Endothelial cell of umbilical vein (primary cell): ENCODE measurements at regions not wholly inside any gene's neighbourhood (a gene's known extent, or its start where the extent isn't known, plus 50 kb on each side); places are given as distances from the start of the nearest gene placed in this dataset.

Source experiments
- BruUV-seq: library from RNA; stranded (reverse); fragments of 400-500 nt; replicated peaks from 2 replicates; lab custom pipeline; 2021; lab: Mats Ljungman, UMichigan
- CTCF ChIA-PET: fragments of 300-600, 350-600 bp; sonication (Branson Sonifier 250); formaldehyde crosslinking; loops from one replicate; lab custom pipeline; 2021; ENCODE audit warnings: antibody characterized with exemption, inconsistent platforms; lab: Charles Lee
- POLR2A ChIA-PET: fragments of 300-600, 350-600 bp; sonication (Branson Sonifier 250); formaldehyde crosslinking; loops from one replicate; lab custom pipeline; 2021; ENCODE audit warnings: antibody characterized with exemption, inconsistent platforms; lab: Charles Lee
- DNase-seq: peaks from one replicate; pipeline ENCODE4 v3.0.0-alpha.2; 2011; ENCODE audit warnings: low read depth, low spot score
- FAIRE-seq: peaks from 2 replicates; lab custom pipeline; 2011; peaks lifted over from hg19 to GRCh38; lab: Jason Lieb, UNC
- H2AFZ ChIP-seq: 2 replicates; pipeline ENCODE4 v1.6.0; 2012; ENCODE audit warnings: low read depth, low read length, control low read depth, inconsistent platforms
- H3K27ac ChIP-seq: 2 replicates; pipeline ENCODE4 v1.5.1; 2011; ENCODE audit warnings: low read depth, mild to moderate bottlenecking, control low read depth, low read length, moderate library complexity; ENCODE audit not compliant: insufficient read depth
- H3K27me3 ChIP-seq, 2 experiments: 2 replicates each; pipeline versions ENCODE4 v1.6.0 to v1.6.1; 2011; ENCODE audit warnings: low read length in 2 of 2, mixed read lengths in 1 of 2; ENCODE audit not compliant: control insufficient read depth in 2 of 2, insufficient read depth in 2 of 2
- H3K36me3 ChIP-seq, 2 experiments: 2 replicates in 1 of 2; 3 replicates in 1 of 2; pipeline ENCODE4 v1.5.1; 2011; ENCODE audit warnings: low read length in 2 of 2, mild to moderate bottlenecking in 1 of 2, moderate library complexity in 1 of 2; ENCODE audit not compliant: control insufficient read depth in 2 of 2, insufficient read depth in 2 of 2; ENCODE audit errors: extremely low read depth in 1 of 2
- H3K4me1 ChIP-seq: 3 replicates; pipeline ENCODE4 v1.5.1; 2011; ENCODE audit warnings: mild to moderate bottlenecking, low read length; ENCODE audit not compliant: control insufficient read depth, insufficient read depth; ENCODE audit errors: extremely low read depth
- H3K4me2 ChIP-seq: 2 replicates; pipeline ENCODE4 v1.6.1; 2011; ENCODE audit warnings: low read length, control low read depth, mixed read lengths; ENCODE audit not compliant: insufficient read depth
- H3K4me3 ChIP-seq, 3 experiments: fragments of 200-600 bp in 1 of 3; sonication (generic), shearing (Covaris generic) in 1 of 3; replicated peaks in 1 of 3; 2 replicates each; pipeline ENCODE4 v1.5.1; 2011 to 2016; ENCODE audit warnings: control low read depth in 3 of 3, low read length in 3 of 3, mild to moderate bottlenecking in 2 of 3, inconsistent platforms in 1 of 3, low read depth in 1 of 3, moderate library complexity in 1 of 3; ENCODE audit not compliant: insufficient read depth in 1 of 3
- H3K79me2 ChIP-seq: 2 replicates; pipeline ENCODE4 v1.6.0; 2012; ENCODE audit warnings: low read length, inconsistent platforms; ENCODE audit not compliant: control insufficient read depth, insufficient read depth
- H3K9ac ChIP-seq: replicated peaks from 2 replicates; pipeline ENCODE3; 2011; ENCODE audit warnings: low read length, control low read depth; ENCODE audit not compliant: insufficient read depth; ENCODE audit errors: extremely low read depth
- H3K9me1 ChIP-seq: replicated peaks from 3 replicates; pipeline ENCODE4 v1.6.0; 2011; ENCODE audit warnings: mild to moderate bottlenecking, low read length; ENCODE audit not compliant: control insufficient read depth, insufficient read depth; ENCODE audit errors: extremely low read depth
- H3K9me3 ChIP-seq: replicated peaks from 2 replicates; pipeline ENCODE4 v1.5.1; 2012; ENCODE audit warnings: low read length, inconsistent platforms; ENCODE audit not compliant: control insufficient read depth, insufficient read depth
- H4K20me1 ChIP-seq: replicated peaks from 2 replicates; pipeline ENCODE3; 2011; ENCODE audit warnings: mild to moderate bottlenecking, low read length; ENCODE audit not compliant: control insufficient read depth, insufficient read depth; ENCODE audit errors: extremely low read depth
- CTCF ChIP-seq, 2 donors: IDR thresholded peaks; 1 replicate in 1 of 2; 2 replicates in 1 of 2; pipeline ENCODE4 v1.5.1; 2011; ENCODE audit warnings: low read length in 2 of 2, mild to moderate bottlenecking in 2 of 2, moderate library complexity in 2 of 2, control low read depth in 1 of 2, inconsistent platforms in 1 of 2, low read depth in 1 of 2; ENCODE audit not compliant: insufficient read depth in 1 of 2; ENCODE audit errors: extremely low read depth in 1 of 2
- EZH2 ChIP-seq: IDR thresholded peaks from 2 replicates; pipeline ENCODE4 v1.6.1; 2012; ENCODE audit warnings: borderline replicate concordance, low read depth, mild to moderate bottlenecking, moderate library complexity, low read length, inconsistent platforms; ENCODE audit not compliant: severe bottlenecking
- FOS ChIP-seq: IDR thresholded peaks from 2 replicates; pipeline ENCODE4 v1.6.1; 2011; ENCODE audit warnings: mild to moderate bottlenecking, low read length, moderate library complexity, borderline replicate concordance; ENCODE audit not compliant: insufficient read depth
- GATA2 ChIP-seq: IDR thresholded peaks from 2 replicates; pipeline ENCODE4 v1.7.0; 2011; ENCODE audit warnings: low read depth, mild to moderate bottlenecking, moderate library complexity, mixed read lengths, low read length; ENCODE audit not compliant: insufficient read length, insufficient read depth
- JUN ChIP-seq: IDR thresholded peaks from 2 replicates; pipeline ENCODE4 v1.6.1; 2011; ENCODE audit warnings: borderline replicate concordance, low read depth; ENCODE audit not compliant: insufficient read length, insufficient read depth
- MAX ChIP-seq: IDR thresholded peaks from 2 replicates; pipeline ENCODE4 v1.6.1; 2011; ENCODE audit not compliant: insufficient read depth, insufficient read length
- MYC ChIP-seq: IDR thresholded peaks from one replicate; pipeline ENCODE4 v1.6.1; 2011; ENCODE audit warnings: mild to moderate bottlenecking, low read depth, low read length
- POLR2A ChIP-seq: IDR thresholded peaks from 2 replicates; pipeline ENCODE4 v1.6.1; 2012; ENCODE audit warnings: low read depth, mild to moderate bottlenecking, control low read depth, low read length
- POLR2AphosphoS5 ChIP-seq: IDR thresholded peaks from 2 replicates; pipeline ENCODE4 v1.6.1; 2012; ENCODE audit warnings: low read depth, mild to moderate bottlenecking, control low read depth, low read length, moderate library complexity; ENCODE audit not compliant: insufficient read depth
- dilution Hi-C: fragments of 300-500 bp; cut with MboI; formaldehyde crosslinking; loops from one replicate; pipeline ENCODE4 v1.15.0; 2019; ENCODE audit warnings: low sequenced_read_pairs; ENCODE audit not compliant: extremely low pct_ligation_motif_present
- intact Hi-C: fragments of 100-400 bp; cut with micrococcal nuclease; formaldehyde crosslinking; loops from one replicate; pipeline ENCODE4 v1.10.0; 2022

GRCh38 chr4:174117445-174117844, 166.0 kb downstream of the FBXO8 start:
- TF ChIP-seq MAX, result no peak
- TF ChIP-seq JUN, result no peak
- no peak for TF ChIP-seq EZH2
- no peak for TF ChIP-seq FOS
- no peak for TF ChIP-seq GATA2
- no peak for TF ChIP-seq POLR2A
- TF ChIP-seq POLR2AphosphoS5, result no peak
- TF ChIP-seq MYC, result no peak
- no peak for TF ChIP-seq CTCF (IDR thresholded peaks at IDR 0.05; ENCODE audit: extremely low read depth in 1 of 2, insufficient read depth in 1 of 2, low read depth in 1 of 2, low read length in 2 of 2)
- dilution Hi-C loops (no loop called here), intact Hi-C loops (no loop called here)
- Histone ChIP-seq H3K4me2 (no peak overlapping the region), H3K27ac (no peak overlapping the region), H3K9ac (no peak overlapping the region), H3K9me1 (no peaks in the 10 kb centered on the region), H4K20me1 (no peaks in the 10 kb centered on the region), H3K79me2 (no peaks in the 10 kb centered on the region), H3K27me3 (peaks cover 4 to 11% of the 10 kb centered on the region in 2 experiments), H3K9me3 (no peaks in the 10 kb centered on the region), H2AFZ (no peak overlapping the region), H3K36me3 (no peaks in the 10 kb centered on the region), H3K4me1 (no peaks in the 10 kb centered on the region), H3K4me3 (no peak overlapping the region)
- POLR2A ChIA-PET, result no interaction called here
- CTCF ChIA-PET, result interaction anchor here (1.2 to 1.7 kb wide), 5 partner anchors 8 to 798 kb away, joined by 3 to 7 read pairs (median 5); no protein-coding TSS in a partner anchor
- no TSS peak for BruUV-seq
- no peak for FAIRE-seq
- no peak for DNase-seq
